Upper lobe of left lung (tissue), 6 donors: ENCODE measurements at regions not wholly inside any gene's neighbourhood (a gene's known extent, or its start where the extent isn't known, plus 50 kb on each side); places are given as distances from the start of the nearest gene placed in this dataset.
"Not testable (repeated sequence)": the region's sequence is repeated elsewhere in the genome, so short reads cannot be mapped to it uniquely, and the experiment has no call there.

Source experiments
- ATAC-seq, 2 donors: fragments of 200-7000 bp; cut with Tn5 transposase; one replicate each; pipeline ENCODE4 v1.9.1; 2022; ENCODE audit warnings: mild to moderate bottlenecking in 2 of 2, moderate library complexity in 2 of 2; ENCODE audit not compliant: low FRiP score in 2 of 2
- DNase-seq, 2 donors: peaks; one replicate each; pipeline ENCODE4 v3.0.0-alpha.2; 2019 to 2020
- H3K27ac ChIP-seq, 4 donors: fragments of 200-600 bp; sonication (generic); one replicate each; pipeline ENCODE4 v1.5.1; 2016 to 2019
- H3K27me3 ChIP-seq, 4 donors: fragments of 200-600 bp; sonication (generic); one replicate each; pipeline ENCODE4 v1.5.1; 2017 to 2019
- H3K36me3 ChIP-seq, 4 donors: fragments of 200-600 bp; sonication (generic); one replicate each; pipeline ENCODE4 v1.5.1; 2016 to 2019
- H3K4me1 ChIP-seq, 4 donors: fragments of 200-600 bp; sonication (generic); one replicate each; pipeline ENCODE4 v1.5.1; 2018 to 2019
- H3K4me3 ChIP-seq, 4 donors: fragments of 200-600 bp; sonication (generic); one replicate each; pipeline ENCODE4 v1.5.1; 2017 to 2019; ENCODE audit warnings: mild to moderate bottlenecking in 2 of 4, moderate library complexity in 1 of 4
- H3K9me3 ChIP-seq, 4 donors: fragments of 200-600 bp; sonication (generic); one replicate each; pipeline ENCODE4 v1.5.1; 2018 to 2019
- EP300 ChIP-seq, 4 donors: sonication (generic); formaldehyde crosslinking; IDR thresholded peaks; one replicate each; pipeline ENCODE4 v1.5.1; 2017; ENCODE audit warnings: antibody characterized with exemption in 4 of 4, control low read depth in 2 of 4
- POLR2A ChIP-seq, 4 donors: fragments of 450-650 bp; IDR thresholded peaks; one replicate each; pipeline ENCODE4 v1.5.1; 2016 to 2017; ENCODE audit warnings: antibody characterized with exemption in 4 of 4, mild to moderate bottlenecking in 2 of 4
- POLR2AphosphoS5 ChIP-seq, 2 donors: sonication (generic); formaldehyde crosslinking; IDR thresholded peaks; one replicate each; pipeline ENCODE4 v1.5.1; 2017; ENCODE audit warnings: antibody characterized with exemption in 2 of 2
- WGBS, 2 donors: methylation state at CpG; one replicate each; pipeline ENCODE4 v1.1.5; 2017 to 2018; 5-methylcytosine and 5-hydroxymethylcytosine counted together
- TF ChIP-seq, protein P1 (sequence below), 6 experiments: fragments of 450-650 bp in 4 of 6; fragments of 200-600 bp in 2 of 6; sonication (generic) in 2 of 6; IDR thresholded peaks; one replicate each; pipeline ENCODE4 v1.5.1; 2016 to 2019; ENCODE audit warnings: antibody characterized with exemption in 6 of 6
- donor health status: DM: no; HTN: no; CAD: no; lungs with moderate emphysema.
- donor health status: DM: no; HTN: yes; CAD: no; lungs with severe emphysema.

- ATAC-seq: no peak
- TF ChIP-seq, protein P1, sequence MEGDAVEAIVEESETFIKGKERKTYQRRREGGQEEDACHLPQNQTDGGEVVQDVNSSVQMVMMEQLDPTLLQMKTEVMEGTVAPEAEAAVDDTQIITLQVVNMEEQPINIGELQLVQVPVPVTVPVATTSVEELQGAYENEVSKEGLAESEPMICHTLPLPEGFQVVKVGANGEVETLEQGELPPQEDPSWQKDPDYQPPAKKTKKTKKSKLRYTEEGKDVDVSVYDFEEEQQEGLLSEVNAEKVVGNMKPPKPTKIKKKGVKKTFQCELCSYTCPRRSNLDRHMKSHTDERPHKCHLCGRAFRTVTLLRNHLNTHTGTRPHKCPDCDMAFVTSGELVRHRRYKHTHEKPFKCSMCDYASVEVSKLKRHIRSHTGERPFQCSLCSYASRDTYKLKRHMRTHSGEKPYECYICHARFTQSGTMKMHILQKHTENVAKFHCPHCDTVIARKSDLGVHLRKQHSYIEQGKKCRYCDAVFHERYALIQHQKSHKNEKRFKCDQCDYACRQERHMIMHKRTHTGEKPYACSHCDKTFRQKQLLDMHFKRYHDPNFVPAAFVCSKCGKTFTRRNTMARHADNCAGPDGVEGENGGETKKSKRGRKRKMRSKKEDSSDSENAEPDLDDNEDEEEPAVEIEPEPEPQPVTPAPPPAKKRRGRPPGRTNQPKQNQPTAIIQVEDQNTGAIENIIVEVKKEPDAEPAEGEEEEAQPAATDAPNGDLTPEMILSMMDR (IDR thresholded peaks at IDR 0.05): no peak
- TF ChIP-seq POLR2AphosphoS5 (IDR thresholded peaks at IDR 0.05) (no peak), EP300 (IDR thresholded peaks at IDR 0.05) (no peak), POLR2A (IDR thresholded peaks at IDR 0.05) (no peak)
- 60 to 72% methylated on average over 1 of the region's 1 CpG for WGBS, 2 donors
- H3K4me3 ChIP-seq: no peak overlapping the region
- H3K9me3 ChIP-seq: no peaks in the 10 kb centered on the region
- no peaks in the 10 kb centered on the region for H3K27me3 ChIP-seq
- H3K36me3 ChIP-seq: no peaks in the 10 kb centered on the region
- DNase-seq: no peak
- H3K4me1 ChIP-seq: no peaks in the 10 kb centered on the region
- H3K27ac ChIP-seq: no peak overlapping the region
These were observed 761.0 kb downstream of the EPHA4 start for GRCh38 chr2:220811115-220811514.

DNA sequence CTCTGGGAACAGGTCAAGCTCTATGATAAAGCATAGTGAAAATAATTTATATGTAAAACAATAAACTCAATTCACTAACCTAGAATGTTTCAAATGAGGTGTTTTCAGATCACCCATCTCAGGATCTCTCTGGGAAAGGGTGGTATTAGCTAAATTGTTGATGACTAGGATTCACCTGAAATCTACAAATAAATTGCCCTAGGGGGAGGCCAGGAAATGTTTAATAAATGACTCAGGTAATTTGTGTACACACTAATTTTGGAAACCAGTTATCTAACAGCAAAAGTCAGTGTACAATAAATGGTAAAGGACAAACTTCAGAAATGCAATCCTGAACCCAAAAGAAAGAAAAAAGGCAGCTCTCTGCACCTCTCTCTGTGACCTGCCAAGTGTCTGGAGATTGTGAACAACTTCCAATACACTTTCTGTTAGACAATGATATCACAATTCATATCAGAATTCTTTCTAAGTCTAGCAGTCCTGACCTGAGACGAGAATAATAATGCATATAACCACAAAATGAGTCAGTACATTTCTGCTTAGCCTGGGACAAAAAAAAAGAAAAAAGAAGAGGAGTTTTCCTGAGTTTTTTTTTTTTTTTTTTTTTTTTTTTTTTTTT, 760.0 kb downstream of the EPHA4 start:
- 39 to 42% methylated on average over 1 of the region's 1 CpG for WGBS, 2 donors

GRCh38 chr2:220814441-220814840, 757.7 kb downstream of the EPHA4 start:
- DNase-seq (no peak), ATAC-seq (no peak)
- H3K4me1 ChIP-seq: no peaks in the 10 kb centered on the region
- TF ChIP-seq, protein P1 (IDR thresholded peaks at IDR 0.05): no peak
- TF ChIP-seq EP300 (IDR thresholded peaks at IDR 0.05): no peak
- no peak for TF ChIP-seq POLR2AphosphoS5 (IDR thresholded peaks at IDR 0.05)
- TF ChIP-seq POLR2A (IDR thresholded peaks at IDR 0.05): no peak
- H3K27me3 ChIP-seq: no peaks in the 10 kb centered on the region
- no peak overlapping the region for H3K4me3 ChIP-seq
- H3K36me3 ChIP-seq: no peaks in the 10 kb centered on the region
- no peaks in the 10 kb centered on the region for H3K9me3 ChIP-seq
- no peak overlapping the region for H3K27ac ChIP-seq
- 75 to 82% methylated on average over 4 of the region's 4 CpGs for WGBS, 2 donors

More for the DNA sequence above, 760.0 kb downstream of the EPHA4 start:
- no peak for ATAC-seq
- H3K9me3 ChIP-seq: no peaks in the 10 kb centered on the region
- TF ChIP-seq POLR2AphosphoS5 (IDR thresholded peaks at IDR 0.05) (no peak), EP300 (IDR thresholded peaks at IDR 0.05) (no peak), POLR2A (IDR thresholded peaks at IDR 0.05) (no peak)
- TF ChIP-seq, protein P1 (IDR thresholded peaks at IDR 0.05): no peak
- H3K27me3 ChIP-seq: no peaks in the 10 kb centered on the region
- H3K27ac ChIP-seq: no peak overlapping the region
- H3K36me3 ChIP-seq: no peaks in the 10 kb centered on the region
- no peak overlapping the region for H3K4me3 ChIP-seq
- DNase-seq: no peak
- H3K4me1 ChIP-seq: no peaks in the 10 kb centered on the region

GRCh38 chr2:220815698-220816097, 756.4 kb downstream of the EPHA4 start:
- Histone ChIP-seq H3K27ac (no peak overlapping the region), H3K4me1 (no peaks in the 10 kb centered on the region), H3K27me3 (no peaks in the 10 kb centered on the region), H3K9me3 (no peaks in the 10 kb centered on the region), H3K36me3 (no peaks in the 10 kb centered on the region), H3K4me3 (no peak overlapping the region)
- DNase-seq: no peak
- WGBS, 2 donors: 88% methylated on average over 2 of the region's 2 CpGs
- TF ChIP-seq, protein P1 (IDR thresholded peaks at IDR 0.05): no peak
- TF ChIP-seq POLR2A (IDR thresholded peaks at IDR 0.05) (no peak), POLR2AphosphoS5 (IDR thresholded peaks at IDR 0.05) (no peak), EP300 (IDR thresholded peaks at IDR 0.05) (no peak)
- no peak for ATAC-seq

DNA sequence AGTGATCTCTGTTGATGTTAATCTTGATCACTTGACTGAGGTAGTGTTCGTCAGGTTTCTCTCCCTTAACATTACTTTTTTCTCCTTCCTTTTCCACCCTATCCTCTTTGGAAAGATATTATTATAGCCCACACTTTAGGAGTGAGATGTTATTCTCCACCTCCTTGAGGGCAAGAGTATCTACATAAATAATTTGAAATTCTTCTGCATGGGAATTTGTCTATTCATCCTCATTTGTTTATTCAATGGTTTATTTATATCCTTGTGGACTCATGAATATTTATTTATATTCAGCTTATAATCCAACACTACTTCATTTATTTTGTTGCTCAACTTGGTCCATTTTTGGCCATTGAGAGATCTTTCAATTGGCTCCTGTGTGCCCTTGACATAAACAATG, 750.4 kb downstream of the EPHA4 start:
- no peaks in the 10 kb centered on the region for H3K27me3 ChIP-seq
- DNase-seq: no peak
- TF ChIP-seq EP300 (IDR thresholded peaks at IDR 0.05): no peak
- TF ChIP-seq, protein P1 (IDR thresholded peaks at IDR 0.05): no peak
- no peak for TF ChIP-seq POLR2A (IDR thresholded peaks at IDR 0.05)
- no peak for TF ChIP-seq POLR2AphosphoS5 (IDR thresholded peaks at IDR 0.05)
- no peak for ATAC-seq
- 77 to 86% methylated on average over 1 of the region's 1 CpG for WGBS, 2 donors
- H3K4me1 ChIP-seq: no peaks in the 10 kb centered on the region
- H3K27ac ChIP-seq: no peak overlapping the region
- H3K36me3 ChIP-seq: no peaks in the 10 kb centered on the region
- H3K9me3 ChIP-seq: no peaks in the 10 kb centered on the region
- H3K4me3 ChIP-seq: no peak overlapping the region

DNA sequence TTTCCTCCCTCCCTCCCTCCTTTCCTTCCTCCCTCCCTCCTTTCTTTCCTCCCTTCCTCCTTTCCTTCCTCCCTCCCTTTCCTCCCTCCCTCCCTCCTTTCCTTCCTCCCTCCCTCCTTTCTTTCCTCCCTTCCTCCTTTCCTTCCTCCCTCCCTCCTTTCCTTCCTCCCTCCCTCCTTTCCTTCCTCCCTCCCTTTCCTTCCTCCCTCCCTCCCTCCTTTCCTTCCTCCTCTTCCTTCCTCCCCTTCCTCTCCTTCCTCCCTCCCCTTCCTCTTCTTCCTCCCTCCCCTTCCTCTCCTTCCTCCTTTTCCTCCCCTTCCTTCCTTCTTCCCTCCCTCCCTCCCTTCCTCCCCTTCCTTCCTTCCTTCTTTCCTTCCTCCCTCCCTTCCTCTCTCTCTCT, 748.5 kb downstream of the EPHA4 start:
- ATAC-seq, H3K9me3 ChIP-seq, H3K4me3 ChIP-seq, H3K4me1 ChIP-seq, H3K27me3 ChIP-seq, H3K27ac ChIP-seq, DNase-seq, H3K36me3 ChIP-seq: not testable (repeated sequence)
